CD4-positive, alpha-beta memory T cell (primary cell): ENCODE measurements at regions not wholly inside any gene's neighbourhood (a gene's known extent, or its start where the extent isn't known, plus 50 kb on each side); places are given as distances from the start of the nearest gene placed in this dataset.

ENCODE experiments used
- CTCF ChIA-PET: fragments of 350-600 bp; sonication (Branson Sonifier 250); formaldehyde crosslinking; loops from one replicate; lab custom pipeline; 2021; ENCODE audit warnings: inconsistent platforms; ENCODE audit not compliant: partially characterized antibody; lab: Charles Lee
- POLR2A ChIA-PET: fragments of 350-600 bp; sonication (Branson Sonifier 250); formaldehyde crosslinking; loops from one replicate; lab custom pipeline; 2021; ENCODE audit not compliant: partially characterized antibody; lab: Charles Lee
- DNase-seq, 5 donors: peaks; one replicate each; pipeline versions ENCODE4 v3.0.0 to v3.0.0-alpha.2; 2020 to 2022; ENCODE audit warnings: mixed read lengths in 1 of 5
- H3K27ac ChIP-seq: one replicate; pipeline ENCODE4 v1.7.0; 2013; ENCODE audit warnings: low read depth, low read length
- H3K27me3 ChIP-seq: 2 replicates; pipeline ENCODE4 v1.7.0; 2013; ENCODE audit warnings: mild to moderate bottlenecking, low read length, moderate library complexity; ENCODE audit not compliant: insufficient read depth
- H3K36me3 ChIP-seq: 2 replicates; pipeline ENCODE4 v1.7.0; 2013; ENCODE audit warnings: mild to moderate bottlenecking, low read length, moderate library complexity; ENCODE audit not compliant: insufficient read depth
- H3K4me1 ChIP-seq: 2 replicates; pipeline ENCODE4 v1.7.0; 2013; ENCODE audit warnings: mild to moderate bottlenecking, low read length, moderate library complexity; ENCODE audit not compliant: insufficient read depth
- H3K4me3 ChIP-seq, 2 donors: one replicate each; pipeline ENCODE4 v1.7.0; 2013; ENCODE audit warnings: low read length in 2 of 2, mild to moderate bottlenecking in 1 of 2
- H3K9me3 ChIP-seq, 2 donors: one replicate each; pipeline ENCODE4 v1.7.0; 2013; ENCODE audit warnings: low read length in 2 of 2, control low read depth in 1 of 2; ENCODE audit not compliant: control insufficient read depth in 1 of 2
- H3K27ac Mint-ChIP-seq, 7 donors: one replicate each; pipeline ENCODE4 v1.8.0; 2020 to 2021; ENCODE audit warnings: mixed read lengths in 7 of 7, mild to moderate bottlenecking in 6 of 7, inconsistent platforms in 3 of 7, moderate library complexity in 3 of 7
- H3K27me3 Mint-ChIP-seq, 2 donors: one replicate each; pipeline ENCODE4 v1.8.0; 2020 to 2021; ENCODE audit warnings: mixed read lengths in 2 of 2
- H3K36me3 Mint-ChIP-seq, 2 donors: one replicate each; pipeline ENCODE4 v1.8.0; 2020 to 2021; ENCODE audit warnings: mixed read lengths in 2 of 2, inconsistent platforms in 1 of 2, mild to moderate bottlenecking in 1 of 2
- H3K4me1 Mint-ChIP-seq, 4 donors: one replicate each; pipeline ENCODE4 v1.8.0; 2020 to 2021; ENCODE audit warnings: mixed read lengths in 4 of 4, mild to moderate bottlenecking in 1 of 4
- H3K4me3 Mint-ChIP-seq, 8 donors: one replicate each; pipeline ENCODE4 v1.8.0; 2020 to 2021; ENCODE audit warnings: mixed read lengths in 8 of 8, mild to moderate bottlenecking in 7 of 8, moderate library complexity in 6 of 8, inconsistent platforms in 3 of 8
- H3K9me3 Mint-ChIP-seq, 8 donors: one replicate each; pipeline ENCODE4 v1.8.0; 2020 to 2021; ENCODE audit warnings: mixed read lengths in 8 of 8, mild to moderate bottlenecking in 5 of 8, inconsistent platforms in 3 of 8, moderate library complexity in 1 of 8
- intact Hi-C: fragments of 100-400 bp; cut with micrococcal nuclease; formaldehyde crosslinking; loops from one replicate; pipeline ENCODE4 v1.15.1; 2023

- CTCF ChIA-PET, result no interaction called here
- Histone ChIP-seq H3K9me3 (no peaks in the 10 kb centered on the region), H3K4me3 (no peak overlapping the region), H3K27ac (no peak overlapping the region), H3K4me1 (no peaks in the 10 kb centered on the region), H3K36me3 (no peaks in the 10 kb centered on the region), H3K27me3 (no peaks in the 10 kb centered on the region)
- peaks cover 0 to 3% (median 0%) of the 10 kb centered on the region in 8 donors for H3K9me3 Mint-ChIP-seq
- no peaks in the 10 kb centered on the region for H3K4me1 Mint-ChIP-seq
- intact Hi-C loops, result no loop called here
- no peak overlapping the region for H3K4me3 Mint-ChIP-seq
- H3K27ac Mint-ChIP-seq, result no peak overlapping the region
- H3K27me3 Mint-ChIP-seq, result peaks cover 4 to 6% of the 10 kb centered on the region in 2 donors
- no peak for DNase-seq
- no peaks in the 10 kb centered on the region for H3K36me3 Mint-ChIP-seq
- POLR2A ChIA-PET, result no interaction called here
Measured at GRCh38 chr6:12384357-12384912, 94.3 kb downstream of the EDN1 start.

- H3K36me3 ChIP-seq, result no peaks in the 10 kb centered on the region
- no peaks in the 10 kb centered on the region for H3K4me1 Mint-ChIP-seq
- CTCF ChIA-PET, result no interaction called here
Measured at GRCh38 chr6:12385316-12385715, 95.2 kb downstream of the EDN1 start.

GRCh38 chr6:12386816-12387215, 96.7 kb downstream of the EDN1 start:
- Mint-ChIP-seq H3K27ac (no peak overlapping the region), H3K27me3 (peaks cover 4 to 14% of the 10 kb centered on the region in 2 donors), H3K4me3 (no peak overlapping the region), H3K4me1 (no peaks in the 10 kb centered on the region), H3K9me3 (peaks cover 0 to 3% (median 0%) of the 10 kb centered on the region in 8 donors), H3K36me3 (no peaks in the 10 kb centered on the region)
- H3K27me3 ChIP-seq, result no peaks in the 10 kb centered on the region
- H3K36me3 ChIP-seq, result no peaks in the 10 kb centered on the region
- H3K27ac ChIP-seq, result no peak overlapping the region
- ChIA-PET POLR2A (no interaction called here), CTCF (no interaction called here)
- no peak overlapping the region for H3K4me3 ChIP-seq
- H3K9me3 ChIP-seq, result no peaks in the 10 kb centered on the region
- no peak for DNase-seq
- intact Hi-C loops, result no loop called here
- H3K4me1 ChIP-seq, result no peaks in the 10 kb centered on the region

More at GRCh38 chr6:12385316-12385715, 95.2 kb downstream of the EDN1 start:
- POLR2A ChIA-PET, result no interaction called here
- H3K4me1 ChIP-seq, result no peaks in the 10 kb centered on the region
- H3K9me3 Mint-ChIP-seq, result peaks cover 0 to 3% (median 0%) of the 10 kb centered on the region in 8 donors
- intact Hi-C loops, result no loop called here
- no peak overlapping the region for H3K27ac ChIP-seq
- no peak for DNase-seq
- no peaks in the 10 kb centered on the region for H3K36me3 Mint-ChIP-seq
- no peak overlapping the region for H3K4me3 Mint-ChIP-seq
- H3K27ac Mint-ChIP-seq, result no peak overlapping the region
- no peaks in the 10 kb centered on the region for H3K27me3 ChIP-seq
- H3K4me3 ChIP-seq, result no peak overlapping the region
- H3K27me3 Mint-ChIP-seq, result peaks cover 4 to 9% of the 10 kb centered on the region in 2 donors
- H3K9me3 ChIP-seq, result no peaks in the 10 kb centered on the region

- Histone ChIP-seq H3K4me3 (no peak overlapping the region), H3K9me3 (no peaks in the 10 kb centered on the region), H3K4me1 (no peaks in the 10 kb centered on the region), H3K27ac (no peak overlapping the region), H3K27me3 (no peaks in the 10 kb centered on the region), H3K36me3 (no peaks in the 10 kb centered on the region)
- intact Hi-C loops, result no loop called here
- Mint-ChIP-seq H3K9me3 (peaks cover 0 to 3% (median 0%) of the 10 kb centered on the region in 8 donors), H3K27me3 (peaks cover 7 to 14% of the 10 kb centered on the region in 2 donors), H3K4me1 (peaks cover 0 to 2% (median 0%) of the 10 kb centered on the region in 4 donors), H3K4me3 (no peak overlapping the region), H3K27ac (no peak overlapping the region), H3K36me3 (no peaks in the 10 kb centered on the region)
- ChIA-PET POLR2A (no interaction called here), CTCF (no interaction called here)
- no peak for DNase-seq
Measured at GRCh38 chr6:12391472-12391871, 101.3 kb downstream of the EDN1 start.

- DNase-seq, result no peak
- peaks cover 0 to 3% (median 0%) of the 10 kb centered on the region in 8 donors for H3K9me3 Mint-ChIP-seq
- Histone ChIP-seq H3K4me3 (no peak overlapping the region), H3K9me3 (no peaks in the 10 kb centered on the region), H3K27me3 (no peaks in the 10 kb centered on the region), H3K36me3 (no peaks in the 10 kb centered on the region), H3K27ac (no peak overlapping the region), H3K4me1 (no peaks in the 10 kb centered on the region)
- no peaks in the 10 kb centered on the region for H3K36me3 Mint-ChIP-seq
- no peak overlapping the region for H3K27ac Mint-ChIP-seq
- ChIA-PET POLR2A (no interaction called here), CTCF (no interaction called here)
- peaks cover 5 to 8% of the 10 kb centered on the region in 2 donors for H3K27me3 Mint-ChIP-seq
- peaks cover 0 to 2% (median 0%) of the 10 kb centered on the region in 4 donors for H3K4me1 Mint-ChIP-seq
- no peak overlapping the region for H3K4me3 Mint-ChIP-seq
- intact Hi-C loops, result no loop called here
Measured at GRCh38 chr6:12392490-12392889, 102.3 kb downstream of the EDN1 start.

GRCh38 chr6:12393100-12393499, 102.9 kb downstream of the EDN1 start:
- Histone ChIP-seq H3K27ac (no peak overlapping the region), H3K36me3 (no peaks in the 10 kb centered on the region), H3K9me3 (no peaks in the 10 kb centered on the region), H3K4me3 (no peak overlapping the region), H3K4me1 (no peaks in the 10 kb centered on the region), H3K27me3 (no peaks in the 10 kb centered on the region)
- Mint-ChIP-seq H3K27ac (no peak overlapping the region), H3K4me1 (peaks cover 0 to 2% (median 0%) of the 10 kb centered on the region in 4 donors), H3K9me3 (peaks cover 0 to 5% (median 0%) of the 10 kb centered on the region in 8 donors), H3K4me3 (no peak overlapping the region), H3K27me3 (peaks cover 5 to 8% of the 10 kb centered on the region in 2 donors), H3K36me3 (no peaks in the 10 kb centered on the region)
- ChIA-PET CTCF (no interaction called here), POLR2A (no interaction called here)
- intact Hi-C loops, result no loop called here
- DNase-seq, result no peak

GRCh38 chr6:12394170-12394569, 104.0 kb downstream of the EDN1 start:
- CTCF ChIA-PET, result no interaction called here

More at GRCh38 chr6:12394170-12394569, 104.0 kb downstream of the EDN1 start:
- no peaks in the 10 kb centered on the region for H3K4me1 ChIP-seq
- Mint-ChIP-seq H3K27me3 (peaks cover 5 to 8% of the 10 kb centered on the region in 2 donors), H3K27ac (no peak overlapping the region), H3K36me3 (no peaks in the 10 kb centered on the region), H3K4me1 (peaks cover 0 to 2% (median 0%) of the 10 kb centered on the region in 4 donors), H3K4me3 (no peak overlapping the region), H3K9me3 (peaks cover 0 to 5% (median 0%) of the 10 kb centered on the region in 8 donors)
- no peaks in the 10 kb centered on the region for H3K9me3 ChIP-seq
- H3K27ac ChIP-seq, result no peak overlapping the region
- H3K36me3 ChIP-seq, result no peaks in the 10 kb centered on the region
- H3K27me3 ChIP-seq, result no peaks in the 10 kb centered on the region
- intact Hi-C loops, result no loop called here
- no peak for DNase-seq
- POLR2A ChIA-PET, result no interaction called here
- no peak overlapping the region for H3K4me3 ChIP-seq
